Activated CD4-positive, alpha-beta T cell treated with anti-CD3 and anti-CD28 coated beads, Interleukin-10, Interleukin-2, amounts not matched to agents 100 ng/mL and 50 ng/mL, durations not matched to agents 16 hours and 8 hours (primary cell): ENCODE measurements at regions not wholly inside any gene's neighbourhood (a gene's known extent, or its start where the extent isn't known, plus 50 kb on each side); places are given as distances from the start of the nearest gene placed in this dataset.

ENCODE experiments used
- DNase-seq: peaks from one replicate; pipeline ENCODE4 v3.0.0-alpha.2; 2020

GRCh38 chr22:27614006-27614649 lies 187.4 kb downstream of the MN1 start:
- DNase-seq: no peak

DNA sequence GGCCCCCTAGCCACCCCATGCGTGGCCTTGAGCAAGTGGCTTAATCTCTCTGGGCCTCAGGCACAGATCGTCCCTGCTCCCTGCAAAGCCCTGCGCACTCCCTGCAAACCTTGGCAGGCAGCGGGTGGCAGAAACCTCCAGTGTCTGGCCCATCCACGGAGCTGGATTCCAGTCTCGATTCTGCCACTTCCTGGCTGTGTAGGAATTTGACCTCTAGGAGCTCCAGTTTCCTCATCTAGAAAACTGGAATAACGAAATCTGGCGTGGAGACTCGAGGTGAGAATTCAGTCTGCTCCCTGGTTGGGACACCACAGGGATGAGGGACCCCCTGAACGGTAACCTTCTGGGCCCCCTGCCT lies 186.9 kb downstream of the MN1 start:
- DNase-seq: no peak

DNA sequence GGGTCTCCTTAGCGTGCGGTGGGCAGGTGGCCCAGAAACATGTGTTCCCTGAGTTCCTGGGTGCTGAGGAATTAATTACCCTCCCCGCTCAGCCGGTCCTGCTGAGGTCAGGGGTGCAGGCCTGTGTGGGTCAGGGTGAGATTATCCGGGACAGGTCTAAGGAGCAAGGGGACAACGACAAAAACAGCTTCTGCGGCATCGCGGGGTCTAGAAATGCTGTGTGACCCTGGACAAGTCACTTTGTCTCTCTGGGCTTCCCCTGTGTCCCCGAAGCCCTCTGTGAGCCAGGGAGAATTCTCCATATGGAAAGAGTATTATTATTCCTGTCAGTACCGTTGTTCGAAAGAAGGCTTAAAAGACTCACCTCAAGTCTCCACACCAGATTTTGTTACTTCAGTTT lies 186.1 kb downstream of the MN1 start:
- no peak for DNase-seq

- DNase-seq: no peak
Measured at GRCh38 chr22:27616033-27616432, 185.5 kb downstream of the MN1 start.

DNA sequence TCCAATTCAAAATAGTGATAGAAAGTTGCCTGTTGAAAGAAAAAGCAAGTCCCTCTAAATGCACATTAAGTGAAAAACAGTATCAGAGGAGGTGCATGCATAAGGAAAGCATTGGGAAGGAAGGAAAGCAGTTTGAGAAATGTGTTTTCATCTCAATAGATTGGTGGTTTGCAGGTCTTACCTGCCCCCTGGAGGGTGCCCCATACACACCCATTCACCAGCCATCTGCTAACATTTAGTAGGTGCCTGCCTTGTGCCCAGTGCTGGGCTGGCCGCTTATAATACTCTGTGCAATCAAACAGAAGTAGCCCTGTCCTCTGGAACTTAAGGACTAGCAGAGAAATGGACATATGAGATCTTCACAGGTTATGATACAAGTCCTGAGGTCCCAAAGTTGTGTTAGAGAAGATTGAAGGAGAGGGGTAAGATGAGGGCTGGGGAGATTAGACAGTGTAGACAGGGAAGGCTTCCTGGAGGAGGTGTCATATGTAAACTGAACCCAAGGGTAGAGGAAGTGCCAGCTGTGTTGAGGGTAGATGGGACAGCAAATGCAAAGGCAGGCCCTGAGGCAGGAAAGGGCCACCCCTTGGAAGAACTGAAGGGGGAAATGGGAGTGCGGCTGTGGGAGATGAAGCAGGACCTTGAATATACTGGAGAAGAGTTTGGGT lies 184.2 kb downstream of the MN1 start:
- DNase-seq: no peak

GRCh38 chr22:27620367-27621154 lies 181.0 kb downstream of the MN1 start:
- DNase-seq: no peak

GRCh38 chr22:27621486-27622070 lies 180.0 kb downstream of the MN1 start:
- no peak for DNase-seq

DNA sequence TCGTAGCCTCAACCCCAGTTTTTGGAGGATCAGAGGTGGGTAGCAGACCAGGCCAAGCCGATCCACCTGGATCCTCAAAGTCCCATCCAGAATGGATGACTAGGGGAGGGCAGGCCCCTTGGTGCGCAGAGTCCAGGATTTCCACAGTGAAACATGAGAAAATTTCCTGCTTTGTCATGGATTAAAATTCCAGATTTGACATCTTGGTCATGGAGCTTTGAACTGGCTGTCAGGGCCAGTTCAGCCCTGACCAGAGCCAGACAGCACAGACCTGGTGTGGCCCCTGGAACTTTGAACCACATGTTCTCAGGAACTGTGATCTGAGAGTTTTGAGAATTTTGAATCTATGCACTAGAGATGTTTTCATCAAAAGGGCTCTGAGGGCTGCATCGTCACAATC lies 177.5 kb downstream of the MN1 start:
- no peak for DNase-seq

DNA sequence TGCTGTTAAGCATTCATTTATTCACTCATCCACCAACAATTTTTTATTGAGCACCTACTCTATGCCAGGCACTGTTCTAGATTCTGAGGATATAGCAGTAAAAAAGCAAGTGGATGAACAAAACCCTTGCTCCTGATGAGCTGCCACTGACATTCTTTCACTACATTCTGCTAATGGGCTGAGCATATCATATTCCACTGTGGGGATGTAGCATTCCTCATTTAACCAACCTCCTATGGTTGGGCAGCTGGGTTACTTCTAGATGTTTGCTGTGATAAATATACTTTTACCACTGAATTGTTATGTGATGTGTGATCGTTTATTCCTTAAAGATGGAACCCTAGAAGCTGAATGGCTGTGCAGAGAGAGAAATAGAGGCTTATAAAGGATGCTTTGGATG lies 176.9 kb downstream of the MN1 start:
- no peak for DNase-seq

- DNase-seq: no peak
Measured at GRCh38 chr22:27625769-27626674, 175.5 kb downstream of the MN1 start.

- no peak for DNase-seq
Measured at GRCh38 chr22:27626675-27627443, 174.7 kb downstream of the MN1 start.

- DNase-seq: no peak
Measured at GRCh38 chr22:27627444-27627833, 174.1 kb downstream of the MN1 start.

GRCh38 chr22:27627901-27628300 lies 173.7 kb downstream of the MN1 start:
- DNase-seq: no peak

DNA sequence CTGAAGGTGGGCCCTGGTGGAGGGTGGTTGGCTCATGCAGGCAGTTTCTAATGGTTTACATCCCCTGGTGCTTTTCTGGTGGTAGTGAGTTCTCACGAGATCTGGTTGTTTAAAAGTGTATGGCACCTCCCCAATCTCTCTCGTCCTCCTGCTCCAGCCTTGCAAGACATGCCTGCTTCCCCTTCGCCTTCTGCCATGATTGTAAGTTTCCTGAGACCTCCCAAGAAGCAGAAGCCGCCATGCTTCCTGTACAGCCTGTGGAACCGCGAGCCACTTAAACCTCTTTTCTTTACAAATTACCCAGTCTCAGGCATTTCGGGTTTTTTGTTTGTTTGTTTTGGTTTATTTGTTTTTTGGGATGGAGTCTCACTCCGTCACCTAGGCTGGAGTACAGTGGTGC lies 173.2 kb downstream of the MN1 start:
- no peak for DNase-seq

DNA sequence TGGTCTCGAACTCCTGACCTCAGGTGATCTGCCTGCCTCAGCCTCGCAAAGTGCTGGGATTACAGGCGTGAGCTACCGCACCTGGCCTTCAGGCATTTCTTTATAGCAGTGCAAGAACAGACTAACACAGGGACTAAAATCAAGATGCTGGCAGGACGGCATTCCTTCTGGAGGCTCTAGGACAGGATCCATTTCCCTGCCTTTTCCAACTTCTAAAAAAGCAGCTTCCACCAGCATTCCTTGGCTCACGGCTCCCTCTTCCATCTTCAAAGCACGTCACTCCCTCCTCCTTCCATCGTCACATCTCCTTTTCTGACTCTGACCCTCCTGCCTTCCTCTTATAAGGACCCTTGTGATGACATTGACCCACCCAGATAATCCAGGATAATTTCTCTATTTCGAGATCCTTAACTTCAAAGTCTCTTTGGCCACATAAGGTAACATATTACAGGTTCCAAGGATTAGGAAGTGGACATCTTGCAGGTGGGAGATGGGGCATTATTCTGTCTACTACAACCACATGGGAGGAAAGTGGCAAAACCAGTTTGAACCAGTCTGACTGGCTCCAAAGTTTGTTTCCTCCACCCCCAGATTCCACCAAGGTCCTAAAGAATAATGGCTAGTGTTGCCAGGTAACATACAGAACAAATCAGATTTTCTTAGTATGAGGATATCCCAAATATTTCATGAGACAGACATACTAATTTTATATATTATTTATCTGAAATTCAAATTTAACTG lies 172.5 kb downstream of the MN1 start:
- DNase-seq: no peak

GRCh38 chr22:27629908-27630673 lies 171.5 kb downstream of the MN1 start:
- DNase-seq: no peak

DNA sequence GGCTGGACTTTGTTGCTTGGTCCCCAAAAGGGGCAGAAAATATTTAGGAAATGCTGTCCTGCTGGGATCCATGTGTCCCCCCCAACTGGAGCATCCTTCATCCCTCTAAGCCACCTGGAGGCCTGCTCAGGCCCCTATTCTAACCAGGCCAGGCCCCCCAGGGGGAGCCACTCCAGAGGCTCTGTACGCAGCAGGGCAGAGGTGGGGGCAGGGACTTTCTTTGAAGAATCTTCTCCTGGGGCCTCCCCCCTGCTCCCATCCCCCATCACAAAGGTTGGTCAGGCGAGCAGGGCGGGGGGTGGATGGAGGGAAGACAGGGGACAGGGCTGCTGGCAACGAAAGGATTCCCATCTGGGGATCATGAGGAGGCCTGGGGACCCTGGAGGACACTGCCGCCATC lies 170.8 kb downstream of the MN1 start:
- no peak for DNase-seq

DNA sequence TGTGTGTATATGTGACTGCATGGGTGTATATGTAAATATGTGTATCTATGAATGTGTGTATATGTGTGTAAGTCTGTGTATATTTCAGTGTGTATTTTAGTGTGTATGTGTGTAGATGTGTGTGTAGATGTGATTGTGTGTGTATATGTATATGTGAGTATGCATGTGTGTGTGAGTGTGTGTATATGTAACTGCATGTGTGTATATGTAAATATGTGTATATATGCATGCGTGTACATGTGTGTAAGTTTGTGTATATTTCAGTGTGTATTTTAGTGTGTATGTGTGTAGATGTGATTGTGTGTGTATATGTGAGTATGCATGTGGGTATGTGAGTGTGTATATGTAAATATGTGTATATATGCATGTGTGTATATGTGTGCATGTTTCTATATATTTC lies 169.9 kb downstream of the MN1 start:
- no peak for DNase-seq

GRCh38 chr22:27632451-27633295 lies 168.9 kb downstream of the MN1 start:
- DNase-seq: no peak
